ENCODE measurements at regions not wholly inside any gene's neighbourhood (a gene's known extent, or its start where the extent isn't known, plus 50 kb on each side); places are given as distances from the start of the nearest gene placed in this dataset.

DNA sequence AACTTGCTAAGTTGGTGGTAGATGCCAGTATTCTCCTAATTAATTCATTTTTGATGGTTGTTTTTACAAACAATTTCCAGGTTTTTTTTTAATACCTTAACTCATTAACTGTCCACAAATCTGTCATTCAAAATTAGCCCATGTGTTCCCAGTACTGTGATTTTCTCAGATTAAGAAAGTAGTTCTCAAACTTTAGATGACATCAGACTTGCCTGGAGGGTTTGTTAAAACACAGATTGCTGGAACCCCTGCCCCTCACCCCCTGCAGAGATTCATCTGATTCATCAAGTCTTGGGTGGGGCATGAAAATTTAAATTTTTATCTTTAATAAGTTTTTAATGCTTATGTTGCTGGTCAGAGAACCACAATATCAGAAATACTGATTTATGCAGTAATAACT, 130.5 kb downstream of the BACH1 start:
- Histone ChIP-seq H3K27me3 (ENCODE audit: control insufficient read depth, insufficient read depth, low read length, poor library complexity, severe bottlenecking) (no peaks in the 10 kb centered on the region), H3K4me3 (ENCODE audit: low read length) (no peak overlapping the region), H3K9me3 (ENCODE audit: control insufficient read depth, low read length) (no peaks in the 10 kb centered on the region), H3K9ac (ENCODE audit: extremely low read depth, low read length, poor library complexity, severe bottlenecking) (no peak overlapping the region), H3K36me3 (ENCODE audit: control insufficient read depth, insufficient read depth, low read length) (no peaks in the 10 kb centered on the region), H3K27ac (ENCODE audit: low read depth, low read length) (no peak overlapping the region), H3K4me1 (ENCODE audit: control insufficient read depth, insufficient read depth, low read length) (no peaks in the 10 kb centered on the region)
- no peak for DNase-seq
- peaks cover 4% of the 10 kb centered on the region for H3K9me3 Mint-ChIP-seq
- no peak overlapping the region for H3K4me3 Mint-ChIP-seq
- H3K27ac Mint-ChIP-seq, result no peak overlapping the region
- peaks cover 43% of the 10 kb centered on the region for H3K4me1 Mint-ChIP-seq
- TF ChIP-seq, protein P1, sequence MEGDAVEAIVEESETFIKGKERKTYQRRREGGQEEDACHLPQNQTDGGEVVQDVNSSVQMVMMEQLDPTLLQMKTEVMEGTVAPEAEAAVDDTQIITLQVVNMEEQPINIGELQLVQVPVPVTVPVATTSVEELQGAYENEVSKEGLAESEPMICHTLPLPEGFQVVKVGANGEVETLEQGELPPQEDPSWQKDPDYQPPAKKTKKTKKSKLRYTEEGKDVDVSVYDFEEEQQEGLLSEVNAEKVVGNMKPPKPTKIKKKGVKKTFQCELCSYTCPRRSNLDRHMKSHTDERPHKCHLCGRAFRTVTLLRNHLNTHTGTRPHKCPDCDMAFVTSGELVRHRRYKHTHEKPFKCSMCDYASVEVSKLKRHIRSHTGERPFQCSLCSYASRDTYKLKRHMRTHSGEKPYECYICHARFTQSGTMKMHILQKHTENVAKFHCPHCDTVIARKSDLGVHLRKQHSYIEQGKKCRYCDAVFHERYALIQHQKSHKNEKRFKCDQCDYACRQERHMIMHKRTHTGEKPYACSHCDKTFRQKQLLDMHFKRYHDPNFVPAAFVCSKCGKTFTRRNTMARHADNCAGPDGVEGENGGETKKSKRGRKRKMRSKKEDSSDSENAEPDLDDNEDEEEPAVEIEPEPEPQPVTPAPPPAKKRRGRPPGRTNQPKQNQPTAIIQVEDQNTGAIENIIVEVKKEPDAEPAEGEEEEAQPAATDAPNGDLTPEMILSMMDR (conservative IDR thresholded peaks at IDR 0.05), result no peak
- H3K36me3 Mint-ChIP-seq (ENCODE audit: low read depth), result peaks cover 3% of the 10 kb centered on the region
- no peaks in the 10 kb centered on the region for H3K27me3 Mint-ChIP-seq (ENCODE audit: insufficient read depth)

DNA sequence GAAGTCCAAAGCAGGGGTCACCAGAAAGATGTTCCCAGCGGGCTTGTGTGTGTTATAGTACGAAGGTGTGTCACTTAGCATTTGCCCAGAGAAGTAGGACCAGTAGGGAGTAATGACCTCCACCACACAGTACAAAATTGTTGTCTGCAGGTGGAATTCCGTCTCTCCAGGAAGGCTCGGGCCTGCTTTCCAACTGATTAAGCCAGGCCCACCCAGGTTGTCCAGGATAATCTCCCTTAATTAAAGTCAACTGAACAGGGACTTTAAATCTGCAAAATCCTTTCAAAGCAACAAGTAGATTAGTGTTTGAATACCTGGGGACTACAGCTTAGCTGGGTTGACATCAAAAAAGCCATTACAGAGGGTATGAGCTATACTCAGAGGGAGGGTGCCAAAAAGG, 131.3 kb downstream of the BACH1 start:
- Mint-ChIP-seq H3K36me3 (ENCODE audit: low read depth) (peaks cover 3% of the 10 kb centered on the region), H3K27ac (peak overlapping the region; percentile 97), H3K4me3 (no peak overlapping the region), H3K4me1 (peaks cover 46% of the 10 kb centered on the region), H3K27me3 (ENCODE audit: insufficient read depth) (no peaks in the 10 kb centered on the region), H3K9me3 (peaks cover 4% of the 10 kb centered on the region)
- H3K4me1 ChIP-seq (ENCODE audit: control insufficient read depth, insufficient read depth, low read length), result no peaks in the 10 kb centered on the region
- TF ChIP-seq, protein P1 (conservative IDR thresholded peaks at IDR 0.05), result no peak
- no peaks in the 10 kb centered on the region for H3K9me3 ChIP-seq (ENCODE audit: control insufficient read depth, low read length)
- H3K27me3 ChIP-seq (ENCODE audit: control insufficient read depth, insufficient read depth, low read length, poor library complexity, severe bottlenecking), result no peaks in the 10 kb centered on the region
- no peak for DNase-seq
- 79 to 92% methylated on average over 2 to 4 of the region's 4 CpGs for WGBS, 2 experiments (ENCODE audit: insufficient coverage in 1 of 2, insufficient read length in 1 of 2)
- no peaks in the 10 kb centered on the region for H3K36me3 ChIP-seq (ENCODE audit: control insufficient read depth, insufficient read depth, low read length)
- H3K4me3 ChIP-seq (ENCODE audit: low read length), result no peak overlapping the region
- no peak overlapping the region for H3K27ac ChIP-seq (ENCODE audit: low read depth, low read length)
- H3K9ac ChIP-seq (ENCODE audit: extremely low read depth, low read length, poor library complexity, severe bottlenecking), result peak overlapping the region; percentile 23

DNA sequence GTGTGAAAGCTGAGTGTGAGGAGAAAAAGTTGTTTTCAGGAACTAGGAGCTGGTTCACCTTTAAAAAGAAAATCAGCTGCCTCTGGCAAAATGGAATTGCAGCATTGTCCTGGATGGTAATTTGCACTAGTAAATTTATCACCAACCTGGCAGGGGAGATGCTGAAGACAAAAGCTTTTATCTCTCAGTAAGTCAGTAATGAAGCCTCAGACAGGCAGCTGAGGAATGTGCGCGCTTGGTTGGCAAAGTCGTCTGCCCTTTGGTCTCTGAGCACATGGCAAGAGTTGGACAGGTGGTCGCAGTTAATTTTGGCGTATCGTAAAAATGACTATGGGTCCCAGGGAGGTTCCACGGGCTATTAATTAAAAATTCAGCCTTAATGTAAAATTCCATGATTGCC, 131.9 kb downstream of the BACH1 start:
- Mint-ChIP-seq H3K27me3 (ENCODE audit: insufficient read depth) (no peaks in the 10 kb centered on the region), H3K27ac (peak overlapping the region; percentile 97), H3K4me3 (peak overlapping the region; percentile 15), H3K4me1 (peaks cover 46% of the 10 kb centered on the region), H3K9me3 (peaks cover 4% of the 10 kb centered on the region), H3K36me3 (ENCODE audit: low read depth) (peaks cover 3% of the 10 kb centered on the region)
- Histone ChIP-seq H3K9ac (ENCODE audit: extremely low read depth, low read length, poor library complexity, severe bottlenecking) (peak overlapping the region; percentile 23), H3K4me1 (ENCODE audit: control insufficient read depth, insufficient read depth, low read length) (no peaks in the 10 kb centered on the region), H3K36me3 (ENCODE audit: control insufficient read depth, insufficient read depth, low read length) (no peaks in the 10 kb centered on the region), H3K27me3 (ENCODE audit: control insufficient read depth, insufficient read depth, low read length, poor library complexity, severe bottlenecking) (no peaks in the 10 kb centered on the region), H3K9me3 (ENCODE audit: control insufficient read depth, low read length) (no peaks in the 10 kb centered on the region), H3K27ac (ENCODE audit: low read depth, low read length) (no peak overlapping the region), H3K4me3 (ENCODE audit: low read length) (no peak overlapping the region)
- 82 to 84% methylated on average over 5 to 7 of the region's 7 CpGs for WGBS, 2 experiments (ENCODE audit: insufficient coverage in 1 of 2, insufficient read length in 1 of 2)
- TF ChIP-seq, protein P1 (conservative IDR thresholded peaks at IDR 0.05), result no peak
- DNase-seq, result peak; percentile 53
